GM10266 (cell line): ENCODE measurements at regions not wholly inside any gene's neighbourhood (a gene's known extent, or its start where the extent isn't known, plus 50 kb on each side); places are given as distances from the start of the nearest gene placed in this dataset.

Experiments used
- DNase-seq: peaks from one replicate; pipeline ENCODE4 v3.0.0; 2012; ENCODE audit errors: extremely low spot score
- CTCF ChIP-seq: IDR thresholded peaks from 2 replicates; pipeline ENCODE4 v1.5.1; 2012; ENCODE audit warnings: mild to moderate bottlenecking, low read depth; ENCODE audit not compliant: control insufficient read depth, insufficient read depth; ENCODE audit errors: missing control alignments

DNA sequence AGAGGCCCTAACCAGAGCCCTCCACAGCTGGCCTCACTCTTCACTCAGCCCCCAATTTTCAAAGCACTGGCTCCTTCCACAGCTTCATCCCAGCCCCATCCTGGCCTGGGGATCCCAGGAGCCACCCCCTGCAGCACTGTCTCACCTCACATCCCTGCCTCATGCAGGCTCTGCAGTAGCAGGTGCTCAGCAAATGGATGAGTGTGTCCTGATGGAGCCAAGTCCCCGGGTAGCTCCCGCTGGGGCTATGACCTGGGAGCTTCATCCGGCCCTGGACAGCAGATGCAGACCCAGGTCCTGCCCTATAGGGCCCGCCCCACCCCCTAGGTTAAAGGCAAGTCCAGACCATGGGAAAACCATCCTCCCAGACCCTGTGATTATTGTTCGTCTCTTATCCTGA lies 143.2 kb upstream of the ZNF507 start:
- TF ChIP-seq CTCF, result no peak
- no peak for DNase-seq

- DNase-seq, result no peak
- no peak for TF ChIP-seq CTCF
These were observed 142.2 kb upstream of the ZNF507 start for GRCh38 chr19:32203161-32203560.

- TF ChIP-seq CTCF, result no peak
- DNase-seq, result no peak
These were observed 139.3 kb upstream of the ZNF507 start for GRCh38 chr19:32206065-32206464.

DNA sequence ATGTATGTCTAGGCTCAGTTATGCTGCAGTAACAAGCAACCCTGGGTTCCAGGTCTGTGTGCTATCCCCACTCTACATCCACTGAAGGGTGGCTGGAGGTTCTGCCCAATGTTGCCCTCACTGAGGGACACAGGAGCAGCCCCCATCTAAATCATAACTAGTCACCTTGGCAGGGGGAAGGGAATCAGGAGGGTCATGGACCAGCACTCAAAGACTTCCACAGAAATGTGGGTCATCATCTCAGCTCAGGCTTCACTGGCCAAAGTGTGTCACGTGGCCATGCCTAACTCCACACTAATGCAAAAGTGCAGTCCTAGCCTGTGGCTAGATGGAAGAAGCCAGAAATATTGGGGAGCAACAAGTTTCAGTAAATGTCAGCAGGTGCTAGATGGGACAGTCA lies 137.3 kb upstream of the ZNF507 start:
- no peak for TF ChIP-seq CTCF
- DNase-seq, result no peak

- TF ChIP-seq CTCF, result no peak
- no peak for DNase-seq
These were observed 126.0 kb upstream of the ZNF507 start for GRCh38 chr19:32219392-32219791.

- no peak for TF ChIP-seq CTCF
- DNase-seq, result no peak
These were observed 125.4 kb upstream of the ZNF507 start for GRCh38 chr19:32219881-32220472.

DNA sequence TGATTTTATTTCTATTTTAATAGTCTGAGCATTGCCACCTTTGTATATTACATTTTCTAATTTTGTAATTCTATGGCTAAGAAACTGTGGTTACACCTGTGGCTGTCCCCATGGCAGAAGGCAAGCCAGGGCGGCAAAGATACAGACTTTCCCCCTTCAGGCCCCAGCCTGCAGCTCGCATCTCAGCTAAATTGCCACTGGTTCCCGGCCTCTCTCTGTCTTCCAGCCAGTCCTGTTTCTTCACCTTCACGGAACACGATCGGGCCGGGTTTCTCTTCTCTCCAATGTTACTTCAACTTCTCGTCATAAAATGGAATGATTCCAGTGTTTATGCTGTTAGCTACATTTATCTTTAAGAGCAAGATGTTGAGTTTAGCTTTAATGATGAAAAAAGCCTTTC lies 124.5 kb upstream of the ZNF507 start:
- no peak for DNase-seq
- TF ChIP-seq CTCF, result no peak
